ENCODE measurements at regions not wholly inside any gene's neighbourhood (a gene's known extent, or its start where the extent isn't known, plus 50 kb on each side); places are given as distances from the start of the nearest gene placed in this dataset.

- Histone ChIP-seq H3K14ac (ENCODE audit: low read length in 2 of 2) (no peak overlapping the region), H2BK120ac (ENCODE audit: low read depth, low read length) (no peak overlapping the region)
Observed at GRCh38 chrX:114017086-114017485, 566.8 kb upstream of the HTR2C start.

GRCh38 chrX:114015966-114016365 lies 567.9 kb upstream of the HTR2C start:
- H2AK5ac ChIP-seq (ENCODE audit: low read length, severe bottlenecking), result no peak overlapping the region
- 88% methylated on average over 6 of the region's 6 CpGs for WGBS
- H3K4ac ChIP-seq (ENCODE audit: low read depth in 1 of 2, low read length in 2 of 2), result no peak overlapping the region

More at GRCh38 chrX:114017086-114017485, 566.8 kb upstream of the HTR2C start:
- H3K36me3 ChIP-seq (ENCODE audit: control insufficient read depth in 1 of 2, insufficient read depth in 2 of 2, low read depth in 1 of 2, low read length in 2 of 2), result no peaks in the 10 kb centered on the region
- no peak overlapping the region for H3K18ac ChIP-seq (ENCODE audit: low read depth in 1 of 2, low read length in 2 of 2)
- no peak overlapping the region for H3K4ac ChIP-seq (ENCODE audit: low read depth in 1 of 2, low read length in 2 of 2)
- H3K9me3 ChIP-seq (ENCODE audit: control insufficient read depth, low read length), result no peaks in the 10 kb centered on the region
- no peak overlapping the region for H2AK5ac ChIP-seq (ENCODE audit: low read length, severe bottlenecking)
- H2BK15ac ChIP-seq (ENCODE audit: low read depth, poor library complexity, severe bottlenecking), result no peak overlapping the region
- no peaks in the 10 kb centered on the region for H3K4me1 ChIP-seq (ENCODE audit: control insufficient read depth, insufficient read depth, low read depth, low read length)
- no peak overlapping the region for H3K23ac ChIP-seq (ENCODE audit: low read length in 2 of 2)
- no peak overlapping the region for H4K8ac ChIP-seq (ENCODE audit: low read length)
- H3K9ac ChIP-seq (ENCODE audit: low read length), result no peak overlapping the region
- no peak overlapping the region for H2BK12ac ChIP-seq (ENCODE audit: low read length in 2 of 2)
- DNase-seq, result no peak
- no peaks in the 10 kb centered on the region for H3K27me3 ChIP-seq (ENCODE audit: control insufficient read depth in 1 of 2, insufficient read depth in 1 of 2, low read length in 2 of 2)
- H3K27ac ChIP-seq (ENCODE audit: low read length, poor library complexity, severe bottlenecking), result no peak overlapping the region
- H3K4me2 ChIP-seq (ENCODE audit: low read length, poor library complexity, severe bottlenecking), result no peak overlapping the region
- H2AFZ ChIP-seq (ENCODE audit: low read depth, low read length), result no peak overlapping the region
- no peak overlapping the region for H3K4me3 ChIP-seq (ENCODE audit: insufficient read depth in 1 of 2, low read depth in 1 of 2, low read length in 2 of 2)
- no peak overlapping the region for H4K91ac ChIP-seq (ENCODE audit: low read length)
- no peaks in the 10 kb centered on the region for H3K79me1 ChIP-seq (replicated peaks; ENCODE audit: low read length, poor library complexity, severe bottlenecking)
- no peak overlapping the region for H2BK5ac ChIP-seq (ENCODE audit: low read depth, low read length, poor library complexity, severe bottlenecking)
- no CpG with 5 or more reads among the region's 2 CpGs for WGBS

GRCh38 chrX:114006664-114007063 lies 577.2 kb upstream of the HTR2C start:
- H3K23ac ChIP-seq (ENCODE audit: low read length in 2 of 2), result no peak overlapping the region
- no peak overlapping the region for H2BK5ac ChIP-seq (ENCODE audit: low read depth, low read length, poor library complexity, severe bottlenecking)
- no peak overlapping the region for H3K4ac ChIP-seq (ENCODE audit: low read depth in 1 of 2, low read length in 2 of 2)
- H2BK120ac ChIP-seq (ENCODE audit: low read depth, low read length), result no peak overlapping the region
- H2BK12ac ChIP-seq (ENCODE audit: low read length in 2 of 2), result no peak overlapping the region
- H3K4me3 ChIP-seq (ENCODE audit: insufficient read depth in 1 of 2, low read depth in 1 of 2, low read length in 2 of 2), result no peak overlapping the region
- no peak overlapping the region for H3K18ac ChIP-seq (ENCODE audit: low read depth in 1 of 2, low read length in 2 of 2)
- H2AFZ ChIP-seq (ENCODE audit: low read depth, low read length), result no peak overlapping the region
- no peak overlapping the region for H3K4me2 ChIP-seq (ENCODE audit: low read length, poor library complexity, severe bottlenecking)
- peaks cover 0 to 3% of the 10 kb centered on the region in 2 experiments for H3K27me3 ChIP-seq (ENCODE audit: control insufficient read depth in 1 of 2, insufficient read depth in 1 of 2, low read length in 2 of 2)
- H3K9me3 ChIP-seq (ENCODE audit: control insufficient read depth, low read length), result no peaks in the 10 kb centered on the region
- no peaks in the 10 kb centered on the region for H3K4me1 ChIP-seq (ENCODE audit: control insufficient read depth, insufficient read depth, low read depth, low read length)
- 95% methylated on average over 3 of the region's 3 CpGs for WGBS
- no peak overlapping the region for H2BK15ac ChIP-seq (ENCODE audit: low read depth, poor library complexity, severe bottlenecking)
- DNase-seq, result no peak
- no peaks in the 10 kb centered on the region for H3K79me1 ChIP-seq (replicated peaks; ENCODE audit: low read length, poor library complexity, severe bottlenecking)
- no peak overlapping the region for H3K9ac ChIP-seq (ENCODE audit: low read length)
- no peak overlapping the region for H3K14ac ChIP-seq (ENCODE audit: low read length in 2 of 2)
- H2AK5ac ChIP-seq (ENCODE audit: low read length, severe bottlenecking), result no peak overlapping the region
- H3K27ac ChIP-seq (ENCODE audit: low read length, poor library complexity, severe bottlenecking), result no peak overlapping the region
- H3K36me3 ChIP-seq (ENCODE audit: control insufficient read depth in 1 of 2, insufficient read depth in 2 of 2, low read depth in 1 of 2, low read length in 2 of 2), result no peaks in the 10 kb centered on the region
- no peak overlapping the region for H4K91ac ChIP-seq (ENCODE audit: low read length)
- no peak overlapping the region for H4K8ac ChIP-seq (ENCODE audit: low read length)

More at GRCh38 chrX:114015966-114016365, 567.9 kb upstream of the HTR2C start:
- Histone ChIP-seq H3K4me2 (ENCODE audit: low read length, poor library complexity, severe bottlenecking) (no peak overlapping the region), H2BK5ac (ENCODE audit: low read depth, low read length, poor library complexity, severe bottlenecking) (no peak overlapping the region), H3K4me1 (ENCODE audit: control insufficient read depth, insufficient read depth, low read depth, low read length) (no peaks in the 10 kb centered on the region), H3K36me3 (ENCODE audit: control insufficient read depth in 1 of 2, insufficient read depth in 2 of 2, low read depth in 1 of 2, low read length in 2 of 2) (no peaks in the 10 kb centered on the region), H2BK120ac (ENCODE audit: low read depth, low read length) (no peak overlapping the region), H2AFZ (ENCODE audit: low read depth, low read length) (no peak overlapping the region), H3K18ac (ENCODE audit: low read depth in 1 of 2, low read length in 2 of 2) (no peak overlapping the region), H3K14ac (ENCODE audit: low read length in 2 of 2) (no peak overlapping the region), H4K8ac (ENCODE audit: low read length) (no peak overlapping the region), H3K27me3 (ENCODE audit: control insufficient read depth in 1 of 2, insufficient read depth in 1 of 2, low read length in 2 of 2) (no peaks in the 10 kb centered on the region), H2BK15ac (ENCODE audit: low read depth, poor library complexity, severe bottlenecking) (no peak overlapping the region), H3K9me3 (ENCODE audit: control insufficient read depth, low read length) (no peaks in the 10 kb centered on the region), H4K91ac (ENCODE audit: low read length) (no peak overlapping the region), H3K27ac (ENCODE audit: low read length, poor library complexity, severe bottlenecking) (no peak overlapping the region), H3K4me3 (ENCODE audit: insufficient read depth in 1 of 2, low read depth in 1 of 2, low read length in 2 of 2) (no peak overlapping the region), H3K23ac (ENCODE audit: low read length in 2 of 2) (no peak overlapping the region), H2BK12ac (ENCODE audit: low read length in 2 of 2) (no peak overlapping the region), H3K79me1 (replicated peaks; ENCODE audit: low read length, poor library complexity, severe bottlenecking) (no peaks in the 10 kb centered on the region), H3K9ac (ENCODE audit: low read length) (no peak overlapping the region)
- no peak for DNase-seq

GRCh38 chrX:113996781-113997180 lies 587.1 kb upstream of the HTR2C start:
- no peak overlapping the region for H2AFZ ChIP-seq (ENCODE audit: low read depth, low read length)
- no peaks in the 10 kb centered on the region for H3K79me1 ChIP-seq (replicated peaks; ENCODE audit: low read length, poor library complexity, severe bottlenecking)
- H3K14ac ChIP-seq (ENCODE audit: low read length in 2 of 2), result no peak overlapping the region
- H3K4ac ChIP-seq (ENCODE audit: low read depth in 1 of 2, low read length in 2 of 2), result no peak overlapping the region
- no peaks in the 10 kb centered on the region for H3K4me1 ChIP-seq (ENCODE audit: control insufficient read depth, insufficient read depth, low read depth, low read length)
- no peak overlapping the region for H3K4me3 ChIP-seq (ENCODE audit: insufficient read depth in 1 of 2, low read depth in 1 of 2, low read length in 2 of 2)
- H2BK15ac ChIP-seq (ENCODE audit: low read depth, poor library complexity, severe bottlenecking), result no peak overlapping the region
- H3K27me3 ChIP-seq (ENCODE audit: control insufficient read depth in 1 of 2, insufficient read depth in 1 of 2, low read length in 2 of 2), result no peaks in the 10 kb centered on the region
- no peak overlapping the region for H2AK5ac ChIP-seq (ENCODE audit: low read length, severe bottlenecking)
- no peak overlapping the region for H3K18ac ChIP-seq (ENCODE audit: low read depth in 1 of 2, low read length in 2 of 2)
- H3K27ac ChIP-seq (ENCODE audit: low read length, poor library complexity, severe bottlenecking), result no peak overlapping the region
- H3K9me3 ChIP-seq (ENCODE audit: control insufficient read depth, low read length), result no peaks in the 10 kb centered on the region
- no peak overlapping the region for H2BK120ac ChIP-seq (ENCODE audit: low read depth, low read length)
- H3K4me2 ChIP-seq (ENCODE audit: low read length, poor library complexity, severe bottlenecking), result no peak overlapping the region
- no peak overlapping the region for H3K9ac ChIP-seq (ENCODE audit: low read length)
- H4K8ac ChIP-seq (ENCODE audit: low read length), result no peak overlapping the region
- no peak overlapping the region for H4K91ac ChIP-seq (ENCODE audit: low read length)
- DNase-seq, result no peak
- H3K36me3 ChIP-seq (ENCODE audit: control insufficient read depth in 1 of 2, insufficient read depth in 2 of 2, low read depth in 1 of 2, low read length in 2 of 2), result no peaks in the 10 kb centered on the region
- no peak overlapping the region for H3K23ac ChIP-seq (ENCODE audit: low read length in 2 of 2)
- H2BK5ac ChIP-seq (ENCODE audit: low read depth, low read length, poor library complexity, severe bottlenecking), result no peak overlapping the region
- no peak overlapping the region for H2BK12ac ChIP-seq (ENCODE audit: low read length in 2 of 2)
- WGBS, result no CpG with 5 or more reads among the region's 1 CpG
